ENCODE measurements at regions not wholly inside any gene's neighbourhood (a gene's known extent, or its start where the extent isn't known, plus 50 kb on each side); places are given as distances from the start of the nearest gene placed in this dataset.

- TF ChIP-seq CTCF (optimal IDR thresholded peaks at IDR 0.05 in 1 of 3, IDR thresholded peaks at IDR 0.05 in 1 of 3, conservative IDR thresholded peaks at IDR 0.05 in 1 of 3; ENCODE audit: extremely low read depth in 1 of 3, insufficient read depth in 2 of 3, low read length in 3 of 3) = no peak
- no peak for TF ChIP-seq EZH2 (IDR thresholded peaks at IDR 0.05; ENCODE audit: low read length)
Measured at GRCh38 chr9:108277216-108277615, 578.6 kb downstream of the ACTL7B start.

Data from keratinocyte (primary cell).